ENCODE measurements at regions not wholly inside any gene's neighbourhood (a gene's known extent, or its start where the extent isn't known, plus 50 kb on each side); places are given as distances from the start of the nearest gene placed in this dataset.

GRCh38 chr12:68451261-68452077 is 119.3 kb upstream of the MDM1 start:
- peak; percentile 59 for DNase-seq

- DNase-seq: peak; percentile 59
Observed at GRCh38 chr12:68452078-68452715, 120.0 kb upstream of the MDM1 start.

DNA sequence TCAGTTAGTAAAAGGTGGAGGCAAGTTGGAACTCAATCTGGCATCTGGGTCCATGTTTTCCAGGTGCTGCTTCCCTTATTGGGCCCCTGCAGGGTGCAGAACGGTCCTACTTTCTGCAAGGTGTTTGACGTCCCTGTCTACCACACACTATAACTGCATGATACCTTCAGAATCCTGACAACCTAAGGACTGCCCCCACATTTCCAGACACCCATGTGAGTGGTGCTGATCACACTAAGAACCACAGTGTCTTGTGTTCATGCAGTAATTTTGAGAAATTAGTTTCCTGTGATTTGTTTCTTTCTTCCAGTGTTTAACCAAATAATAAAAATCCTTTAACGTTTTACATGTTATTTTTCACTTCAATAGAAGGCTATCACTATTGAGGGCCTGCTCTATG is 121.1 kb upstream of the MDM1 start:
- no peak for DNase-seq

DNA sequence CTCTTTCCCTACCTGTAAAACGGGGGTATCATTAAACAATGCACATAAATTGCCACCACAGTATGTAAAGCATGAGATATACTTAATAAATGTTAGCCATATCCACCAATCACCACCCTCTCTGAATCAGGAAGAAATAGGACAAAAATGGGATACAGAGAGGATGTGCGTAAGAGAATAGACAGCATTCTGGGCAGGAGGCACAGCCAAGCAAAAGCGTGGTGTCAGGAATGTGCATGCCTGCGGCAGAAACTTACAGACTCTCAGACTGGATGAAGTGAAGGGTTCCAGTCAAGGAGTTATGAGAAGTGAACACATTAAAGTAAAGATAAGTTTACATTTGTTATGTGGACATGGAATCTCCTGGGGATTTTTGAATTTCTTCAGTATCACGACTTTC is 121.7 kb upstream of the MDM1 start:
- DNase-seq: no peak

DNA sequence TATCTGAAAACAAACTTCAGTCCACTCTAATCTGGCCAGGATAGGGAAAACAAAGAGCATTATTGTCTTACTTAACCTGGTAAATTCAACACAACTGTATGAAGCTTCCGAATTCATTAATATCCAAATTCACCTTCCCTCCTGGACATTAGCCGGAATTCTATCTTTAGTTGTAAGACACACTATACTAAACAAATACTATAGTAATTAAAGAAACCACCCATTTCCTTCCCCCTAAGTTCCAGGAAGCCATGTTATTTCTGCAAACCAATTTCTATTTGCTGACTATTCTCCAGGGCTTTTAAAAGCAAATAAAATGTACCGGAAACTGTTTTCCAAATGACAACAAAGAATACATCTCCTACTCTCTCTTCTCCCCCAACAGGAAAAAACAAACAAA is 122.7 kb upstream of the MDM1 start:
- no peak for DNase-seq

- DNase-seq: no peak
Observed at GRCh38 chr12:68455691-68456345, 123.7 kb upstream of the MDM1 start.

DNA sequence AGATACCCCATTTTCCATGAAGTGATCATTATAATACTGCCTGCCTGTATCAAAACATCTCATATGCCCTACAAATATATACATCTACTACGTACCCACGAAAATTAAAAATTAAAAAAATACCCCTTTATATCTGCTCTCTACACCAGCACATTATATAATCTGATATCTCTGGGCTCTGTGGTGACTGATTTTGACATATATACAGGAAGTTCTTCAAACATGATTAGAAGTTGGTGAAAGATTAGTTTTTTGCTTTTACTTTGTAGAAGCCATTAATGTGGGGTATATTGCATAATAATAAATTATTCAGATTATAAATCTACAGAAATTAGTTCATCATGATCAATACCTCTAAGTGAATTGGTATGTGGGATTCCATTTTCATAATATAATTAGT is 126.7 kb upstream of the MDM1 start:
- DNase-seq: no peak

DNA sequence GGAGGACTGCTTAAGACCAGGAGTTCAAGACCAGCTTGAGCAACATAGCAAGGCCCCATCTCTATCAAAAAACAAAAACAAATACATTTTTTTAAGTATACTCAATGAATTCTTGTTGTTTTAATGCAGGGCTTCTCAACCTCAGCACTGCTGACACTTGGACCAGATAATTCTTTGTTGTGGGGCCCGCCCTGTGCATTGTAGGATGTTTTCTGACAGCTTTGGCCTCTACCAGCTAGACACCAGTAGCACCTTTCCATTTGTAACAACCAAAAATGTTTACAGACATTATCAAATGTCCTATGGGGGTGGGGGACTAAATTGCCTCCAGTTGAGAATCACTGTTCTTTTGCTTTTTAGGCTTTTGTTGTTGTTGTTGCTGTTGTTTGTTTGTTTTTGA is 128.1 kb upstream of the MDM1 start:
- no peak for DNase-seq

DNA sequence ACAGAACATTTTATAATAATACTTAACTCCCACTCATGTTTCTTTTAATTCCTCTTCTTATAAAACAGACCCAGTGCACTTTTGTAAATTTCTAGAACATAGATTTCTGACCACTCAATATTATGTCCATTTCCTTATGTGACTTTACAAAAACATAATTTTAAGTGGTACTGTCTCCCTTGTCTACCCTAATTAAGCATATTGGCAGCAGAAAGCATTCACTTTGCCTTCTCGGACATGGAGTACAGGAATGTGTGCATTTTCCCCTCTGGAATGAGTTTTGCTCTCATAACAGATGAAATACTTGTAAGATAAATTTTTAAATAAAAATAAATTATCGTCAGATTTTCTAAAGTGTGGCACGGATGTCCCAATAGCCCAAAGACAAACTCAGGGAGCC is 129.5 kb upstream of the MDM1 start:
- DNase-seq: no peak

DNA sequence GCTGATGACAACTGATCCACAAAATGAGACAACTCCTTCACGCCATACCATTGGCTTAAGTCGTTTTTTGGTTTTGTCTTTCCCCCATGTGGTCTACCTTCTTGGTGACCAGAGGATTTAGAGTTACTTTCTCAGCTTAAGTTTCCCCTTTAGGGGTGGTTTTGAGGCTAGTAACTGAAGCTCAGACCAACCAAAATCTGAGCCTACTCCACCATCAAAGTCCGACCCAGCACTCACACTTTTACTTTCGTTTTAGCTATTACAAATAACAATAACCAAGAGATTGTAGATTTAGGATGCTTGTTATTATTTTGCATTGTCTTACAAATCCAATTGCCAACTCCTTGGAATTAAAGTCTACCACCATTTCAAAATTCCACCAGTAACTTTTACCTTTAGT is 130.6 kb upstream of the MDM1 start:
- DNase-seq: no peak

- peak; percentile 29 for DNase-seq
Observed at GRCh38 chr12:68465227-68465626, 133.1 kb upstream of the MDM1 start.

DNA sequence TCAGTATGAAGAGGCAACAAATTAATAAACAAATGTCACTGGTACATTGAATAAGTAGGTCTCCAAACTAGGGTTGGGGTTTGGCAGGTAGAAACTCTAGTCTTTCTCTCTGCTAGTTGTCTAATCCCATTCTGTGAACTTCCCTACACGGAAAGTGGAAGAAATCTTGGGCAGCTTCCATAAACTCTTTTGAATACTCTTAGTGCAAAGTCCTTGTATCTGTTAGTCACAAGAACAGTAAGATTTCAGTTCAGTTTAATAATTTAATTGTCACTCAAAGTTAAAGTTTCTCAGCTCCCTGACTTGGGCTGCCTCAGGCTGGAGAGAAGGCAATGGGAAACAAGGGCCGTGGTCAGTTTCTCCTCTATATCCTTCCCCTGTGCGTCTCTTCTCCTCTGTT is 135.4 kb upstream of the MDM1 start:
- DNase-seq: no peak

DNA sequence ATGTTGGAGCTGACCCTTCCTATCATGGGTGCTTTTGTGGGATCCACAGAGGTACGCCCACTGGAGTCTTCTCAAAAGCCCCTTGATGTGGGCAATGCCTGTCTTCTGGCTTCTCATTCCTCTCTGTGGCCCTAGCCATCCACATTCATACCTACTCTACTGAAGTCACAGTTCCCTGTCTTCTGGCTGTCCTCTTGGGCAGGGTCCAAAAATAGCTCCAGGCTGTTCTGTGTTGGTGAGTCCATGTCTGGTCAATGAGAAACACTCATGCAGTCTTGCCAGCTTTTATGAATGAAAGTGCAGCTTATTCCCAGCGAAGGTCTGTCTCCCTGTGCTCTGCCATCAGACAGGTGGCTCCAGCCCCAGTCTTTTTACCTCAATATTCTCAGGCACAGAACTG is 135.9 kb upstream of the MDM1 start:
- no peak for DNase-seq

DNA sequence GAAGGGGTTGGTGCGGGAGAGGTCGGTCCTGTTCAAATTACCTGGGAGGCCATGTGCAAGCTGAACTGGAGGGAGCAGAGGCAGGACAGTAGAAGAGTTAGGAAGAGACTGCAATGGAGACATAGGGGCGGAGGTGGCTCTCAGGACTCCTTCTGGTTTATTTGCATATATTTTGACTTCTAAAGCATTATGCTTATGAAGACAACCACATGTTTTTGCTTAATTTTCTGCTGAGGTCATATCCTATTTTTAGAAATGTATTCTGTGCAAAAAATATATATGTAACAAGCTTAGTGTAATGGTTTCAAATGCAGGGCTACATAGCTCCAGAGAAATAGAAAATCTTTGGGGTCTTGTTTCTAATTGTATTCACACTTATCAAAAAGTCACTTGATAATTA is 137.0 kb upstream of the MDM1 start:
- peak; percentile 77 for DNase-seq

DNA sequence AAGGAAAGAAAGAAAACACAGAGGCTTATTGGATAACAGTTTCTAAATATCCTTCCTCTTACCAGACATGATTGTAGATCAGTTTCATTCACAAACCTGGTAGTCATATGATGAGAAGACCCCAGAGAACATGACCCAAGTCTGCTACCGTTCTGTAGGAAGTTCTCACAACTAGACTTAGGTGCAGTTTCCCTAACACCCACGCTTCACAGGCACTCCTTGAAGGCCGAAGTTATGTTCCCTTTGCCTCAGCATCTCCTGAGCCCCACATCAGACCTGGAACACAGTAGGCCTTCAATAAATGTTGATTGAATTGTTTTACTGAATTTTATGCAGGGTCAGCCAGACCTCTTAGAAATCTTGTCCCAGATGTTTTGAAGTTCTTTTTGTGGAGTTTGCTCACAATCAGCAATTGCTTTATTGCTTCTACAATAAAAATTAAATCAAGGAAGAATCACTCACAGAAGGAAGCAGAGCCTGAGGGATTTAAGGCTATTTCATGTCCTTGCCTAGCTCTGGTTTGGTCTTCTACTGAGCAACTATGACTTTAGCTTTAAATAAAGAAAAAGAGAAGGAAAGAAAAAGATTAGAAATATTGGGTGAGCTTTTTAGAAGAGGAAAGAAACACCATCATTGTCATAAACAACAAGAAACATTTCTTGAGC is 138.6 kb upstream of the MDM1 start:
- DNase-seq: no peak

DNA sequence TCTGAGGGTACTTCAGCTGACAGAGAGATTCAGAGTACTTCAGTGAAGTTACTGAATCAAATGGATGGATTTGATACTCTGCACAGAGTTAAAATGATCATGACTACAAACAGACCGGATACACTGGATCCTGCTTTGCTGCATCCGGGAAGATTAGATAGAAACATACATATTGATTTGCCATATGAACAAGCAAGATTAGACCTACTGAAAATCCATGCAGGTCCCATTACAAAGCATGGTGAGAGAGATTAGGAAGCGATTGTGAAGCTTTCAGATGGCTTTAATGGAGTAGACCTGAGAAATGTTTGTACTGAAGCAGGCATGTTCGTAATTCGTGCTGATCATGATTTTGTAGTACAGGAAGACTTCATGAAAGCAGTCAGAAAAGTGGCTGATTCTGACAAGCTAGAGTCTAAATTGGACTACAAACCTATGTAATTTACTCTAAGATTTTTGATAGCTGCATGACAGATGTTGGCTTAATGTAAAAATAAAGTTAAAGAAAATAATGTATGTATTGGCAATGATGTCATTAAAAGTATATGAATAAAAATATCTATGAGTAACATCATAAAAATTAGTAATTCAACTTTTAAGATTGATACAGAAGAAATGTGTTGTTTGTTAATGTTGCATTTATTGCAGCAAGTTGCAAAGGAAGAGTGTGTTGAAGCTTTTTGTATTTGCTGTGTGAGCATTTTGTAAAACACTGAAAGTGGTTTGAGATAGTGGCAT is 136.1 kb upstream of the RAP1B start:
- DNase-seq: no peak

DNA sequence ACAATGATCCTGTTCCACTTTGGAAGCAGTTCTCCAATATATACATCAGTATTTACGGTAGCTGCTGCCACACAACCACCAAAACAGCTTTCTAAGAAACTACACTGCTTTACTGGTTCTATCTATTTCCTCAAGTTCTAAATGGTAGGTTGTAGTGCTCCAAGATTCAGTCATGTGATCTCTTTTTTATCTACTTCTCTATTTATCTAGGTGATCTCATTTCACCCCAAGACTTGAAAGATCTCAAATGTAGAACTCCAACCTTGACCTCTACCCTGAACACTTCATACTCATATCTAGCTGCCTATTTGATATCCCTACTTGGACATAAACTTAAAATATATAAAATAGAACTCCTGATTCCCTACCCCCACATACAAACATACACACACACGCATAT is 133.9 kb upstream of the RAP1B start:
- DNase-seq: no peak

- DNase-seq: no peak
Observed at GRCh38 chr12:68477261-68477772, 133.4 kb upstream of the RAP1B start.

DNA sequence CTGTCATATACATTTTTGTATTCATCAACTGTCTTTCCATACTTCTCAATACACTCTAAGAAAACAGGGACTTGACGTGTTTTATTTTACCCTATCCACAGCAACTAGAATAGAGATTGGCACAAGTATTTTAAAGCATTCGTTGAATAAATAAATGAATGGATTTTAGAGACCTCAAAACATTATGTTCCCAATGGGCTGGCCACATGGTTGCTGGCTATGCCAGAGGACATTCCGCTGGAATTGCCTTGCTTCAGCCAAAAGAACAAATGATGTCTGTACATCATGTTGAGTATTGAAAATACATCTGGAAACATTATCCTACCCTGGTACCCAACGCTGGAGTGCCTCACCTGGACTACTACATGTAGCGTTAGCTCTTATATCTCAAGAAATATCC is 132.8 kb upstream of the RAP1B start:
- no peak for DNase-seq

GRCh38 chr12:68478516-68479260 is 132.0 kb upstream of the RAP1B start:
- no peak for DNase-seq

- DNase-seq: peak; percentile 62
Observed at GRCh38 chr12:68479261-68479895, 131.3 kb upstream of the RAP1B start.
